SK-N-SH (cell line): ENCODE measurements at regions not wholly inside any gene's neighbourhood (a gene's known extent, or its start where the extent isn't known, plus 50 kb on each side); places are given as distances from the start of the nearest gene placed in this dataset.

ENCODE experiments used
- CTCF ChIA-PET: fragments of 300-600, 350-600 bp; formaldehyde crosslinking; extraction: SDS; loops from one replicate; lab custom pipeline; 2021; lab: Yijun Ruan, JAX
- POLR2A ChIA-PET: fragments of 350-600 bp; sonication (Branson Sonifier 250); formaldehyde crosslinking; extraction: SDS; loops from one replicate; lab custom pipeline; 2020; ENCODE audit warnings: antibody characterized with exemption, inconsistent platforms; lab: Yijun Ruan, JAX
- DNase-seq: peaks from one replicate; pipeline ENCODE4 v3.0.0; 2012
- H2AFZ ChIP-seq: fragments of 200-600 bp; sonication (generic); 2 replicates; pipeline ENCODE4 v1.8.1; 2016; ENCODE audit warnings: antibody characterized with exemption, mild to moderate bottlenecking, low read depth
- H3F3A ChIP-seq: fragments of 200-600 bp; sonication (generic); replicated peaks from 2 replicates; pipeline ENCODE3; 2016; ENCODE audit warnings: antibody characterized with exemption, mild to moderate bottlenecking; ENCODE audit not compliant: insufficient read depth
- H3K27ac ChIP-seq, 2 experiments: fragments of 200-500 bp in 1 of 2; fragments of 200-600 bp in 1 of 2; sonication (Bioruptor generic) in 1 of 2; sonication (generic), shearing (Covaris generic) in 1 of 2; 2 replicates each; pipeline versions ENCODE4 v1.5.1 to v1.6.1; 2014 to 2016; ENCODE audit warnings: low read depth in 2 of 2, inconsistent platforms in 1 of 2, low read length in 1 of 2, mild to moderate bottlenecking in 1 of 2, mixed read lengths in 1 of 2
- H3K27me3 ChIP-seq: fragments of 200-600 bp; sonication (generic), shearing (Covaris generic); 2 replicates; pipeline ENCODE4 v1.6.1; 2016; ENCODE audit warnings: mixed run types; ENCODE audit not compliant: insufficient read depth
- H3K36me3 ChIP-seq, 2 experiments: fragments of 200-500 bp in 1 of 2; fragments of 200-600 bp in 1 of 2; sonication (Bioruptor generic) in 1 of 2; sonication (generic) in 1 of 2; replicated peaks in 1 of 2; 2 replicates each; pipeline versions ENCODE3 to v1.5.1; 2014 to 2016; ENCODE audit warnings: low read length in 1 of 2, mild to moderate bottlenecking in 1 of 2; ENCODE audit not compliant: insufficient read depth in 2 of 2, control insufficient read depth in 1 of 2
- H3K4me1 ChIP-seq, 2 experiments: fragments of 200-500 bp in 1 of 2; fragments of 200-600 bp in 1 of 2; sonication (Bioruptor generic) in 1 of 2; sonication (generic), shearing (Covaris generic) in 1 of 2; 2 replicates each; pipeline versions ENCODE4 v1.5.1 to v1.6.1; 2014 to 2016; ENCODE audit warnings: low read depth in 1 of 2, low read length in 1 of 2, mixed run types in 1 of 2; ENCODE audit not compliant: insufficient read depth in 2 of 2, control insufficient read depth in 1 of 2
- H3K4me2 ChIP-seq: fragments of 200-600 bp; sonication (generic), shearing (Covaris generic); 2 replicates; pipeline ENCODE4 v1.6.1; 2017; ENCODE audit warnings: mixed run types
- H3K4me3 ChIP-seq, 2 experiments: fragments of 200-500 bp in 1 of 2; fragments of 200-600 bp in 1 of 2; sonication (Bioruptor generic) in 1 of 2; sonication (generic), shearing (Covaris generic) in 1 of 2; 2 replicates each; pipeline versions ENCODE4 v1.5.1 to v1.8.1; 2014 to 2016; ENCODE audit warnings: low read depth in 2 of 2, inconsistent platforms in 1 of 2, low read length in 1 of 2, mild to moderate bottlenecking in 1 of 2, mixed read lengths in 1 of 2, moderate library complexity in 1 of 2
- H3K79me2 ChIP-seq: fragments of 200-600 bp; sonication (generic); 2 replicates; pipeline ENCODE4 v1.8.1; 2017; ENCODE audit warnings: mild to moderate bottlenecking; ENCODE audit not compliant: insufficient read depth
- H3K9ac ChIP-seq: fragments of 200-600 bp; sonication (generic); 2 replicates; pipeline ENCODE4 v1.6.1; 2017; ENCODE audit warnings: mixed run types
- H3K9me2 ChIP-seq: fragments of 200-600 bp; sonication (generic); 2 replicates; pipeline ENCODE4 v1.6.1; 2017; ENCODE audit warnings: mixed run types
- H3K9me3 ChIP-seq: fragments of 200-600 bp; sonication (generic); 2 replicates; pipeline ENCODE4 v1.6.1; 2017; ENCODE audit warnings: mixed run types, mild to moderate bottlenecking, moderate library complexity
- H4K20me1 ChIP-seq: fragments of 200-600 bp; sonication (generic); 2 replicates; pipeline ENCODE4 v1.6.1; 2017; ENCODE audit warnings: mild to moderate bottlenecking, mixed run types; ENCODE audit not compliant: insufficient read depth
- CHD2 ChIP-seq: fragments of 150-350 bp; IDR thresholded peaks from 2 replicates; pipeline ENCODE4 v1.6.1; 2018; ENCODE audit warnings: low read length; ENCODE audit not compliant: partially characterized antibody
- JUND ChIP-seq: IDR thresholded peaks from 2 replicates; pipeline ENCODE4 v1.4.0; 2012
- MEF2A ChIP-seq: IDR thresholded peaks from 2 replicates; pipeline ENCODE4 v1.4.0; 2012; ENCODE audit warnings: low read depth, borderline replicate concordance
- MXI1 ChIP-seq: IDR thresholded peaks from 2 replicates; pipeline ENCODE4 v1.6.1; 2012; ENCODE audit warnings: mild to moderate bottlenecking, low read depth, low read length, improper control_type of control experiment
- NFIC ChIP-seq: IDR thresholded peaks from 2 replicates; pipeline ENCODE4 v1.4.0; 2012; ENCODE audit warnings: borderline replicate concordance
- NRF1 ChIP-seq: IDR thresholded peaks from 2 replicates; pipeline ENCODE4 v1.6.1; 2012; ENCODE audit warnings: low read depth, mild to moderate bottlenecking, low read length
- RAD21 ChIP-seq: IDR thresholded peaks from 2 replicates; pipeline ENCODE4 v1.6.1; 2012; ENCODE audit warnings: mild to moderate bottlenecking, low read length
- RFX5 ChIP-seq: IDR thresholded peaks from 2 replicates; pipeline ENCODE4 v1.6.1; 2012; ENCODE audit warnings: mild to moderate bottlenecking, improper control_type of control experiment, low read length
- RXRA ChIP-seq: IDR thresholded peaks from 2 replicates; pipeline ENCODE4 v1.4.0; 2012; ENCODE audit warnings: low read depth, mild to moderate bottlenecking, borderline replicate concordance
- SIN3A ChIP-seq: IDR thresholded peaks from 2 replicates; pipeline ENCODE4 v1.6.1; 2012; ENCODE audit warnings: low read depth, mild to moderate bottlenecking, low read length, moderate library complexity, borderline replicate concordance
- TAF1 ChIP-seq: IDR thresholded peaks from 2 replicates; pipeline ENCODE4 v1.6.1; 2012; ENCODE audit warnings: low read depth, mild to moderate bottlenecking, low read length, moderate library complexity, borderline replicate concordance
- TCF12 ChIP-seq: IDR thresholded peaks from 2 replicates; pipeline ENCODE4 v1.4.0; 2012
- YY1 ChIP-seq: IDR thresholded peaks from 2 replicates; pipeline ENCODE4 v1.4.0; 2012; ENCODE audit warnings: low read depth, mild to moderate bottlenecking
- TF ChIP-seq, protein P1 (sequence below): IDR thresholded peaks from 2 replicates; pipeline ENCODE4 v1.4.0; 2012; ENCODE audit warnings: low read depth, borderline replicate concordance
- TF ChIP-seq, protein P2 (sequence below): fragments of 150-350 bp; IDR thresholded peaks from 2 replicates; pipeline ENCODE4 v1.6.1; 2016; ENCODE audit warnings: mild to moderate bottlenecking, low read depth, low read length
- TF ChIP-seq, protein P3 (sequence below): fragments of 200-600 bp; sonication (generic); IDR thresholded peaks from 2 replicates; pipeline ENCODE4 v1.6.1; 2017; ENCODE audit warnings: antibody characterized with exemption, mild to moderate bottlenecking, moderate library complexity
- TF ChIP-seq, protein P4 (sequence below): IDR thresholded peaks from 2 replicates; pipeline ENCODE4 v1.6.1; 2012; ENCODE audit warnings: mild to moderate bottlenecking, low read depth, low read length, moderate library complexity

DNA sequence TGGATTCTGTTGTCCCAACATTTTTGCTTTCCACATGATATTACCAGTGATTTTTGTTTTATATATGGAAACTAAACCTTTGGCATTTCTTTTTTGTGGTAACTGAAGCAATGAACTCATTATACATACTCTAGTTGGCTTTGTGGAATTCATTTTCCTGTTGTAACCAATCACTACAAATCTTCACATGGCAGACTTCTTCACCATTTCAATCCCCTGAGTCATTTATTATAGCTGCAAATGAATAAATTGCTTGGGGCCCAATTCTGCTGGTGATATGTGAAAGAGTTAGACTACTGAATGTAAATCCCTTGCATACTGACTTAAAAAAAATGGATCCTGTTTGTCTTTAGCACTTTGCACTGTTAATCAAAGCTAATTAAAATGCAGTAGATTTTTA is 1709.6 kb upstream of the WWC1 start:
- Histone ChIP-seq H3K4me1 (no peaks in the 10 kb centered on the region), H3K9ac (no peak overlapping the region), H3F3A (no peaks in the 10 kb centered on the region), H2AFZ (no peak overlapping the region), H3K4me3 (no peak overlapping the region), H3K4me2 (no peak overlapping the region), H3K36me3 (no peaks in the 10 kb centered on the region), H3K9me2 (no peaks in the 10 kb centered on the region), H3K27ac (no peak overlapping the region), H3K9me3 (no peaks in the 10 kb centered on the region), H3K27me3 (no peaks in the 10 kb centered on the region), H3K79me2 (no peaks in the 10 kb centered on the region), H4K20me1 (no peaks in the 10 kb centered on the region)
- no peak for TF ChIP-seq RXRA
- no peak for TF ChIP-seq SIN3A
- no peak for TF ChIP-seq JUND
- TF ChIP-seq RFX5, result no peak
- no peak for TF ChIP-seq TCF12
- TF ChIP-seq NRF1, result no peak
- TF ChIP-seq TAF1, result no peak
- TF ChIP-seq MEF2A, result no peak
- no peak for TF ChIP-seq CHD2
- no peak for TF ChIP-seq MXI1
- TF ChIP-seq, protein P1, sequence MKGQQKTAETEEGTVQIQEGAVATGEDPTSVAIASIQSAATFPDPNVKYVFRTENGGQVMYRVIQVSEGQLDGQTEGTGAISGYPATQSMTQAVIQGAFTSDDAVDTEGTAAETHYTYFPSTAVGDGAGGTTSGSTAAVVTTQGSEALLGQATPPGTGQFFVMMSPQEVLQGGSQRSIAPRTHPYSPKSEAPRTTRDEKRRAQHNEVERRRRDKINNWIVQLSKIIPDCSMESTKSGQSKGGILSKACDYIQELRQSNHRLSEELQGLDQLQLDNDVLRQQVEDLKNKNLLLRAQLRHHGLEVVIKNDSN, result no peak
- TF ChIP-seq, protein P2, sequence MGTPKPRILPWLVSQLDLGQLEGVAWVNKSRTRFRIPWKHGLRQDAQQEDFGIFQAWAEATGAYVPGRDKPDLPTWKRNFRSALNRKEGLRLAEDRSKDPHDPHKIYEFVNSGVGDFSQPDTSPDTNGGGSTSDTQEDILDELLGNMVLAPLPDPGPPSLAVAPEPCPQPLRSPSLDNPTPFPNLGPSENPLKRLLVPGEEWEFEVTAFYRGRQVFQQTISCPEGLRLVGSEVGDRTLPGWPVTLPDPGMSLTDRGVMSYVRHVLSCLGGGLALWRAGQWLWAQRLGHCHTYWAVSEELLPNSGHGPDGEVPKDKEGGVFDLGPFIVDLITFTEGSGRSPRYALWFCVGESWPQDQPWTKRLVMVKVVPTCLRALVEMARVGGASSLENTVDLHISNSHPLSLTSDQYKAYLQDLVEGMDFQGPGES, result no peak
- TF ChIP-seq YY1, result no peak
- TF ChIP-seq NFIC, result no peak
- TF ChIP-seq RAD21, result no peak
- TF ChIP-seq, protein P3, sequence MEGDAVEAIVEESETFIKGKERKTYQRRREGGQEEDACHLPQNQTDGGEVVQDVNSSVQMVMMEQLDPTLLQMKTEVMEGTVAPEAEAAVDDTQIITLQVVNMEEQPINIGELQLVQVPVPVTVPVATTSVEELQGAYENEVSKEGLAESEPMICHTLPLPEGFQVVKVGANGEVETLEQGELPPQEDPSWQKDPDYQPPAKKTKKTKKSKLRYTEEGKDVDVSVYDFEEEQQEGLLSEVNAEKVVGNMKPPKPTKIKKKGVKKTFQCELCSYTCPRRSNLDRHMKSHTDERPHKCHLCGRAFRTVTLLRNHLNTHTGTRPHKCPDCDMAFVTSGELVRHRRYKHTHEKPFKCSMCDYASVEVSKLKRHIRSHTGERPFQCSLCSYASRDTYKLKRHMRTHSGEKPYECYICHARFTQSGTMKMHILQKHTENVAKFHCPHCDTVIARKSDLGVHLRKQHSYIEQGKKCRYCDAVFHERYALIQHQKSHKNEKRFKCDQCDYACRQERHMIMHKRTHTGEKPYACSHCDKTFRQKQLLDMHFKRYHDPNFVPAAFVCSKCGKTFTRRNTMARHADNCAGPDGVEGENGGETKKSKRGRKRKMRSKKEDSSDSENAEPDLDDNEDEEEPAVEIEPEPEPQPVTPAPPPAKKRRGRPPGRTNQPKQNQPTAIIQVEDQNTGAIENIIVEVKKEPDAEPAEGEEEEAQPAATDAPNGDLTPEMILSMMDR, result no peak
- TF ChIP-seq, protein P4, sequence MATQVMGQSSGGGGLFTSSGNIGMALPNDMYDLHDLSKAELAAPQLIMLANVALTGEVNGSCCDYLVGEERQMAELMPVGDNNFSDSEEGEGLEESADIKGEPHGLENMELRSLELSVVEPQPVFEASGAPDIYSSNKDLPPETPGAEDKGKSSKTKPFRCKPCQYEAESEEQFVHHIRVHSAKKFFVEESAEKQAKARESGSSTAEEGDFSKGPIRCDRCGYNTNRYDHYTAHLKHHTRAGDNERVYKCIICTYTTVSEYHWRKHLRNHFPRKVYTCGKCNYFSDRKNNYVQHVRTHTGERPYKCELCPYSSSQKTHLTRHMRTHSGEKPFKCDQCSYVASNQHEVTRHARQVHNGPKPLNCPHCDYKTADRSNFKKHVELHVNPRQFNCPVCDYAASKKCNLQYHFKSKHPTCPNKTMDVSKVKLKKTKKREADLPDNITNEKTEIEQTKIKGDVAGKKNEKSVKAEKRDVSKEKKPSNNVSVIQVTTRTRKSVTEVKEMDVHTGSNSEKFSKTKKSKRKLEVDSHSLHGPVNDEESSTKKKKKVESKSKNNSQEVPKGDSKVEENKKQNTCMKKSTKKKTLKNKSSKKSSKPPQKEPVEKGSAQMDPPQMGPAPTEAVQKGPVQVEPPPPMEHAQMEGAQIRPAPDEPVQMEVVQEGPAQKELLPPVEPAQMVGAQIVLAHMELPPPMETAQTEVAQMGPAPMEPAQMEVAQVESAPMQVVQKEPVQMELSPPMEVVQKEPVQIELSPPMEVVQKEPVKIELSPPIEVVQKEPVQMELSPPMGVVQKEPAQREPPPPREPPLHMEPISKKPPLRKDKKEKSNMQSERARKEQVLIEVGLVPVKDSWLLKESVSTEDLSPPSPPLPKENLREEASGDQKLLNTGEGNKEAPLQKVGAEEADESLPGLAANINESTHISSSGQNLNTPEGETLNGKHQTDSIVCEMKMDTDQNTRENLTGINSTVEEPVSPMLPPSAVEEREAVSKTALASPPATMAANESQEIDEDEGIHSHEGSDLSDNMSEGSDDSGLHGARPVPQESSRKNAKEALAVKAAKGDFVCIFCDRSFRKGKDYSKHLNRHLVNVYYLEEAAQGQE, result no peak
- POLR2A ChIA-PET, result no interaction called here
- CTCF ChIA-PET, result interaction anchor here (0.9 kb wide), 1 partner anchor 673 kb away, joined by 3 read pairs; no protein-coding TSS in a partner anchor
- DNase-seq, result no peak
